H1 (cell line): ENCODE measurements at regions not wholly inside any gene's neighbourhood (a gene's known extent, or its start where the extent isn't known, plus 50 kb on each side); places are given as distances from the start of the nearest gene placed in this dataset.

Experiments used
- CHD7 ChIP-seq: fragments of 300-600 bp; sonication (generic); IDR thresholded peaks from 2 replicates; pipeline ENCODE4 v1.7.1; 2012; ENCODE audit warnings: low read length, moderate library complexity, mild to moderate bottlenecking, inconsistent platforms; ENCODE audit not compliant: insufficient replicate concordance
- RXRA ChIP-seq: IDR thresholded peaks from 2 replicates; pipeline ENCODE4 v1.6.1; 2011; ENCODE audit warnings: low read depth, mild to moderate bottlenecking, low read length, moderate library complexity; ENCODE audit not compliant: insufficient read depth
- SP4 ChIP-seq: IDR thresholded peaks from 2 replicates; pipeline ENCODE4 v1.6.1; 2012; ENCODE audit warnings: low read length, inconsistent platforms

GRCh38 chr18:22001912-22002487, 167.4 kb upstream of the GATA6 start (continued):
- TF ChIP-seq CHD7: no peak
- TF ChIP-seq RXRA: no peak
- TF ChIP-seq SP4: no peak
- TF ChIP-seq, all 59 proteins: peak for 0
